Thyroid gland (tissue), 4 donors: ENCODE measurements at regions not wholly inside any gene's neighbourhood (a gene's known extent, or its start where the extent isn't known, plus 50 kb on each side); places are given as distances from the start of the nearest gene placed in this dataset.

Experiments
- CTCF ChIP-seq, 6 experiments: fragments of 200-600 bp in 3 of 6; fragments of 450-650 bp in 3 of 6; sonication (generic) in 3 of 6; IDR thresholded peaks; one replicate each; pipeline ENCODE4 v1.5.1; 2016 to 2019; ENCODE audit warnings: antibody characterized with exemption in 6 of 6, mild to moderate bottlenecking in 2 of 6, inconsistent platforms in 1 of 6, moderate library complexity in 1 of 6
- POLR2A ChIP-seq, 2 donors: fragments of 450-650 bp; IDR thresholded peaks; one replicate each; pipeline ENCODE4 v1.6.1; 2017; ENCODE audit warnings: antibody characterized with exemption in 2 of 2, mild to moderate bottlenecking in 2 of 2, moderate library complexity in 1 of 2

DNA sequence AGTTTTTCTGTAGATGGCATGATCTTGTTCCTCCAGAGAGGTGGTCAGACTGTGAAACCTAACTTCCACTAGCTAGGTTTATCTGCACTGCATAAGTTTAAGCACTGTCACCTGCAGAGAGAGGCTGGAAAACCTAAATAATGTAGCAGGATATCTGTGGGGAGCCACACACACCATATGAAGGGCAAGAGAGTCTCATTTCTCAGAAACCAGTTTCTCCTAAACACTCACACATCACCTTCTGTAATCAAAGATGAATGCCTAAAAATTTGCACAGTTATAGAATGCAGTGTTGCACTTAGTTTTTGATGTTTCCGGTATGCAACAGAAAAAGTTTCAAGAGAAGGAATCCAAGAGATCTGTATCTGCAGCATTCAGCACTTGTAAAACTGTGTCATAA, 654.6 kb downstream of the ADGRL2 start:
- no peak for TF ChIP-seq POLR2A (IDR thresholded peaks at IDR 0.05)
- TF ChIP-seq CTCF (IDR thresholded peaks at IDR 0.05), result no peak
